SK-N-SH (cell line): ENCODE measurements at regions not wholly inside any gene's neighbourhood (a gene's known extent, or its start where the extent isn't known, plus 50 kb on each side); places are given as distances from the start of the nearest gene placed in this dataset.

Experiments used
- CTCF ChIA-PET: fragments of 300-600, 350-600 bp; formaldehyde crosslinking; extraction: SDS; loops from one replicate; lab custom pipeline; 2021; lab: Yijun Ruan, JAX
- POLR2A ChIA-PET: fragments of 350-600 bp; sonication (Branson Sonifier 250); formaldehyde crosslinking; extraction: SDS; loops from one replicate; lab custom pipeline; 2020; ENCODE audit warnings: antibody characterized with exemption, inconsistent platforms; lab: Yijun Ruan, JAX
- DNase-seq: peaks from one replicate; pipeline ENCODE4 v3.0.0; 2012
- H2AFZ ChIP-seq: fragments of 200-600 bp; sonication (generic); 2 replicates; pipeline ENCODE4 v1.8.1; 2016; ENCODE audit warnings: antibody characterized with exemption, mild to moderate bottlenecking, low read depth
- H3F3A ChIP-seq: fragments of 200-600 bp; sonication (generic); replicated peaks from 2 replicates; pipeline ENCODE3; 2016; ENCODE audit warnings: antibody characterized with exemption, mild to moderate bottlenecking; ENCODE audit not compliant: insufficient read depth
- H3K27ac ChIP-seq, 2 experiments: fragments of 200-500 bp in 1 of 2; fragments of 200-600 bp in 1 of 2; sonication (Bioruptor generic) in 1 of 2; sonication (generic), shearing (Covaris generic) in 1 of 2; 2 replicates each; pipeline versions ENCODE4 v1.5.1 to v1.6.1; 2014 to 2016; ENCODE audit warnings: low read depth in 2 of 2, inconsistent platforms in 1 of 2, low read length in 1 of 2, mild to moderate bottlenecking in 1 of 2, mixed read lengths in 1 of 2
- H3K27me3 ChIP-seq: fragments of 200-600 bp; sonication (generic), shearing (Covaris generic); 2 replicates; pipeline ENCODE4 v1.6.1; 2016; ENCODE audit warnings: mixed run types; ENCODE audit not compliant: insufficient read depth
- H3K36me3 ChIP-seq, 2 experiments: fragments of 200-500 bp in 1 of 2; fragments of 200-600 bp in 1 of 2; sonication (Bioruptor generic) in 1 of 2; sonication (generic) in 1 of 2; replicated peaks in 1 of 2; 2 replicates each; pipeline versions ENCODE3 to v1.5.1; 2014 to 2016; ENCODE audit warnings: low read length in 1 of 2, mild to moderate bottlenecking in 1 of 2; ENCODE audit not compliant: insufficient read depth in 2 of 2, control insufficient read depth in 1 of 2
- H3K4me1 ChIP-seq, 2 experiments: fragments of 200-500 bp in 1 of 2; fragments of 200-600 bp in 1 of 2; sonication (Bioruptor generic) in 1 of 2; sonication (generic), shearing (Covaris generic) in 1 of 2; 2 replicates each; pipeline versions ENCODE4 v1.5.1 to v1.6.1; 2014 to 2016; ENCODE audit warnings: low read depth in 1 of 2, low read length in 1 of 2, mixed run types in 1 of 2; ENCODE audit not compliant: insufficient read depth in 2 of 2, control insufficient read depth in 1 of 2
- H3K4me2 ChIP-seq: fragments of 200-600 bp; sonication (generic), shearing (Covaris generic); 2 replicates; pipeline ENCODE4 v1.6.1; 2017; ENCODE audit warnings: mixed run types
- H3K4me3 ChIP-seq, 2 experiments: fragments of 200-500 bp in 1 of 2; fragments of 200-600 bp in 1 of 2; sonication (Bioruptor generic) in 1 of 2; sonication (generic), shearing (Covaris generic) in 1 of 2; 2 replicates each; pipeline versions ENCODE4 v1.5.1 to v1.8.1; 2014 to 2016; ENCODE audit warnings: low read depth in 2 of 2, inconsistent platforms in 1 of 2, low read length in 1 of 2, mild to moderate bottlenecking in 1 of 2, mixed read lengths in 1 of 2, moderate library complexity in 1 of 2
- H3K79me2 ChIP-seq: fragments of 200-600 bp; sonication (generic); 2 replicates; pipeline ENCODE4 v1.8.1; 2017; ENCODE audit warnings: mild to moderate bottlenecking; ENCODE audit not compliant: insufficient read depth
- H3K9ac ChIP-seq: fragments of 200-600 bp; sonication (generic); 2 replicates; pipeline ENCODE4 v1.6.1; 2017; ENCODE audit warnings: mixed run types
- H3K9me2 ChIP-seq: fragments of 200-600 bp; sonication (generic); 2 replicates; pipeline ENCODE4 v1.6.1; 2017; ENCODE audit warnings: mixed run types
- H3K9me3 ChIP-seq: fragments of 200-600 bp; sonication (generic); 2 replicates; pipeline ENCODE4 v1.6.1; 2017; ENCODE audit warnings: mixed run types, mild to moderate bottlenecking, moderate library complexity
- H4K20me1 ChIP-seq: fragments of 200-600 bp; sonication (generic); 2 replicates; pipeline ENCODE4 v1.6.1; 2017; ENCODE audit warnings: mild to moderate bottlenecking, mixed run types; ENCODE audit not compliant: insufficient read depth
- ELF1 ChIP-seq: IDR thresholded peaks from 2 replicates; pipeline ENCODE4 v1.4.0; 2012
- EP300 ChIP-seq, 2 experiments: IDR thresholded peaks; 2 replicates each; pipeline versions ENCODE4 v1.4.0 to v1.6.1; 2012; ENCODE audit warnings: borderline replicate concordance in 1 of 2, low read depth in 1 of 2, low read length in 1 of 2
- EZH2phosphoT487 ChIP-seq: fragments of 200-600 bp; sonication (generic); IDR thresholded peaks from 2 replicates; pipeline ENCODE4 v1.6.1; 2017; ENCODE audit warnings: low read depth, mixed run types, mild to moderate bottlenecking, antibody characterized with exemption, moderate library complexity, borderline replicate concordance
- FOSL2 ChIP-seq: IDR thresholded peaks from 2 replicates; pipeline ENCODE4 v1.4.0; 2012; ENCODE audit warnings: low read depth, mild to moderate bottlenecking, moderate library complexity, borderline replicate concordance
- FOXJ3 ChIP-seq: sonication (generic); formaldehyde crosslinking; IDR thresholded peaks from 2 replicates; pipeline ENCODE4 v1.5.1; 2020; ENCODE audit warnings: mild to moderate bottlenecking, missing genetic modification reagents
- FOXM1 ChIP-seq: IDR thresholded peaks from 2 replicates; pipeline ENCODE4 v1.4.0; 2012; ENCODE audit warnings: low read depth, mild to moderate bottlenecking
- RCOR1 ChIP-seq: fragments of 150-350 bp; IDR thresholded peaks from 2 replicates; pipeline ENCODE4 v1.6.1; 2017; ENCODE audit warnings: antibody characterized with exemption, low read length
- RXRA ChIP-seq: IDR thresholded peaks from 2 replicates; pipeline ENCODE4 v1.4.0; 2012; ENCODE audit warnings: low read depth, mild to moderate bottlenecking, borderline replicate concordance
- SIN3A ChIP-seq: IDR thresholded peaks from 2 replicates; pipeline ENCODE4 v1.6.1; 2012; ENCODE audit warnings: low read depth, mild to moderate bottlenecking, low read length, moderate library complexity, borderline replicate concordance
- SMC3 ChIP-seq: IDR thresholded peaks from 2 replicates; pipeline ENCODE4 v1.6.1; 2012; ENCODE audit warnings: low read depth, low read length, improper control_type of control experiment
- WGBS: methylation state at CpG from one replicate; pipeline ENCODE4 v1.1.6; 2017; ENCODE audit warnings: low lambda C conversion rate; 5-methylcytosine and 5-hydroxymethylcytosine counted together
- TF ChIP-seq, protein P1 (sequence below): IDR thresholded peaks from 2 replicates; pipeline ENCODE4 v1.6.1; 2012; ENCODE audit warnings: mild to moderate bottlenecking, low read depth, low read length, moderate library complexity
- TF ChIP-seq, protein P2 (sequence below): IDR thresholded peaks from 2 replicates; pipeline ENCODE4 v1.4.0; 2012; ENCODE audit warnings: low read depth, borderline replicate concordance

DNA sequence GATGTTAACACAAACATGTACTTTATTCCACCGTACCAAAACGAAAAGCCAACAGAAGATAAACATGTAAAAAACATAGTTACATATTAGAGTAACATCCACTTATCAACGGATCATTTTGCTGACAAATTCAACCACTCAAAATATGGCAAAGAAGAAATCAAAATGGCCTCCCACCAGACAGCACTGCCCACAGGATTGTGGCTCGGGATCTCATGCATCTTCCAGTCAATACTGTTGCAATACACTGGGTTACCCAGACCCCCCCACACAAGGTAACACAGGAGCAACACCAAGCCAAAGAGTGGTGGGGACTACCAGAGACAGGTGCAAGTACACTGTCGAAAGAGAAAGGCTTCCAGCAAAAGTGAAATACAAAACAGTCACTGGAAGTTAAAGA is 57.9 kb upstream of the NHSL1 start:
- Histone ChIP-seq H3K4me3 (no peak overlapping the region), H3K79me2 (no peaks in the 10 kb centered on the region), H3K9me2 (no peaks in the 10 kb centered on the region), H3K36me3 (no peaks in the 10 kb centered on the region), H3F3A (no peaks in the 10 kb centered on the region), H3K9ac (no peak overlapping the region), H3K9me3 (no peaks in the 10 kb centered on the region), H3K4me2 (no peak overlapping the region), H3K4me1 (no peaks in the 10 kb centered on the region), H3K27ac (no peak overlapping the region), H3K27me3 (peaks cover 12% of the 10 kb centered on the region), H4K20me1 (no peaks in the 10 kb centered on the region), H2AFZ (no peak overlapping the region)
- ChIA-PET CTCF (no interaction called here), POLR2A (no interaction called here)
- no peak for DNase-seq
- no peak for TF ChIP-seq EP300 (IDR thresholded peaks at IDR 0.05; ENCODE audit: borderline replicate concordance in 1 of 2, low read depth in 1 of 2, low read length in 1 of 2)
- TF ChIP-seq FOXJ3 = no peak
- no peak for TF ChIP-seq RXRA
- TF ChIP-seq EZH2phosphoT487 = no peak
- TF ChIP-seq, protein P1, sequence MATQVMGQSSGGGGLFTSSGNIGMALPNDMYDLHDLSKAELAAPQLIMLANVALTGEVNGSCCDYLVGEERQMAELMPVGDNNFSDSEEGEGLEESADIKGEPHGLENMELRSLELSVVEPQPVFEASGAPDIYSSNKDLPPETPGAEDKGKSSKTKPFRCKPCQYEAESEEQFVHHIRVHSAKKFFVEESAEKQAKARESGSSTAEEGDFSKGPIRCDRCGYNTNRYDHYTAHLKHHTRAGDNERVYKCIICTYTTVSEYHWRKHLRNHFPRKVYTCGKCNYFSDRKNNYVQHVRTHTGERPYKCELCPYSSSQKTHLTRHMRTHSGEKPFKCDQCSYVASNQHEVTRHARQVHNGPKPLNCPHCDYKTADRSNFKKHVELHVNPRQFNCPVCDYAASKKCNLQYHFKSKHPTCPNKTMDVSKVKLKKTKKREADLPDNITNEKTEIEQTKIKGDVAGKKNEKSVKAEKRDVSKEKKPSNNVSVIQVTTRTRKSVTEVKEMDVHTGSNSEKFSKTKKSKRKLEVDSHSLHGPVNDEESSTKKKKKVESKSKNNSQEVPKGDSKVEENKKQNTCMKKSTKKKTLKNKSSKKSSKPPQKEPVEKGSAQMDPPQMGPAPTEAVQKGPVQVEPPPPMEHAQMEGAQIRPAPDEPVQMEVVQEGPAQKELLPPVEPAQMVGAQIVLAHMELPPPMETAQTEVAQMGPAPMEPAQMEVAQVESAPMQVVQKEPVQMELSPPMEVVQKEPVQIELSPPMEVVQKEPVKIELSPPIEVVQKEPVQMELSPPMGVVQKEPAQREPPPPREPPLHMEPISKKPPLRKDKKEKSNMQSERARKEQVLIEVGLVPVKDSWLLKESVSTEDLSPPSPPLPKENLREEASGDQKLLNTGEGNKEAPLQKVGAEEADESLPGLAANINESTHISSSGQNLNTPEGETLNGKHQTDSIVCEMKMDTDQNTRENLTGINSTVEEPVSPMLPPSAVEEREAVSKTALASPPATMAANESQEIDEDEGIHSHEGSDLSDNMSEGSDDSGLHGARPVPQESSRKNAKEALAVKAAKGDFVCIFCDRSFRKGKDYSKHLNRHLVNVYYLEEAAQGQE = no peak
- no peak for TF ChIP-seq RCOR1
- no peak for TF ChIP-seq SIN3A
- no peak for TF ChIP-seq SMC3
- 9% methylated on average over 5 of the region's 5 CpGs for WGBS

DNA sequence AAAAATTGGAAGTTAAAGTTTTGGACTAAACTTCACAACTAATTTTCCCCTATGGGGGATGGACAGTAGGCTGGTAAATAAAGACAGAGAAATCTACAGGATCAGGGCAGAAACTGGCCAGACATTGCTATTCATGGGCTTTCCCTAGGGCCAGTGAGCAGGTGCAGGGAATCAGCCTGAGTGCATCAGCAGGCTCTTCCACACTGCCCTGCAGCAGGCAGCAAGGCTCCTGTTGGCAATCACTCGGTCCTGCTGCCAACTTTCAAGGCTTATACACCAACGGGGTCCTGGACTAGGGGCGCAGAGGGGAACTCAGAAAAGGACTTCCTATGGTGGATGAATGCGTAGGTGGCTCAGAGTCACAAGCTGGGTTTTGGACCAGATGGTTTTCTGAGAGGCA is 59.8 kb upstream of the NHSL1 start:
- Histone ChIP-seq H3K36me3 (no peaks in the 10 kb centered on the region), H3K79me2 (no peaks in the 10 kb centered on the region), H3K9me2 (no peaks in the 10 kb centered on the region), H3K9ac (no peak overlapping the region), H2AFZ (no peak overlapping the region), H3K27ac (no peak overlapping the region), H3K4me1 (no peaks in the 10 kb centered on the region), H3K4me3 (no peak overlapping the region), H4K20me1 (no peaks in the 10 kb centered on the region), H3F3A (no peaks in the 10 kb centered on the region), H3K4me2 (no peak overlapping the region), H3K9me3 (no peaks in the 10 kb centered on the region), H3K27me3 (peaks cover 16% of the 10 kb centered on the region)
- ChIA-PET POLR2A (no interaction called here), CTCF (interaction anchor here (1.2 kb wide), 1 partner anchor 207 kb away, joined by 3 read pairs; no protein-coding TSS in a partner anchor)
- DNase-seq = no peak
- TF ChIP-seq, protein P1 = no peak
- TF ChIP-seq EZH2phosphoT487 = no peak
- TF ChIP-seq FOSL2 = no peak
- TF ChIP-seq, protein P2, sequence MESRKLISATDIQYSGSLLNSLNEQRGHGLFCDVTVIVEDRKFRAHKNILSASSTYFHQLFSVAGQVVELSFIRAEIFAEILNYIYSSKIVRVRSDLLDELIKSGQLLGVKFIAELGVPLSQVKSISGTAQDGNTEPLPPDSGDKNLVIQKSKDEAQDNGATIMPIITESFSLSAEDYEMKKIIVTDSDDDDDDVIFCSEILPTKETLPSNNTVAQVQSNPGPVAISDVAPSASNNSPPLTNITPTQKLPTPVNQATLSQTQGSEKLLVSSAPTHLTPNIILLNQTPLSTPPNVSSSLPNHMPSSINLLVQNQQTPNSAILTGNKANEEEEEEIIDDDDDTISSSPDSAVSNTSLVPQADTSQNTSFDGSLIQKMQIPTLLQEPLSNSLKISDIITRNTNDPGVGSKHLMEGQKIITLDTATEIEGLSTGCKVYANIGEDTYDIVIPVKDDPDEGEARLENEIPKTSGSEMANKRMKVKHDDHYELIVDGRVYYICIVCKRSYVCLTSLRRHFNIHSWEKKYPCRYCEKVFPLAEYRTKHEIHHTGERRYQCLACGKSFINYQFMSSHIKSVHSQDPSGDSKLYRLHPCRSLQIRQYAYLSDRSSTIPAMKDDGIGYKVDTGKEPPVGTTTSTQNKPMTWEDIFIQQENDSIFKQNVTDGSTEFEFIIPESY = no peak
- no peak for TF ChIP-seq FOXM1
- no peak for TF ChIP-seq ELF1
- WGBS = 11% methylated on average over 1 of the region's 4 CpGs
